Right cardiac atrium (tissue), 5 donors: ENCODE measurements at regions not wholly inside any gene's neighbourhood (a gene's known extent, or its start where the extent isn't known, plus 50 kb on each side); places are given as distances from the start of the nearest gene placed in this dataset.

Source experiments
- ATAC-seq, 2 donors: fragments of 200-7000 bp; cut with Tn5 transposase; one replicate each; pipeline versions ENCODE4 v1.8.0 to v1.9.1; 2020; ENCODE audit warnings: moderate library complexity in 2 of 2, mild to moderate bottlenecking in 1 of 2
- DNase-seq, 3 donors: peaks; one replicate each; pipeline ENCODE4 v3.0.0-alpha.2; 2020
- H3K27ac ChIP-seq: one replicate; pipeline ENCODE4 v1.5.1; 2013; ENCODE audit warnings: mild to moderate bottlenecking, low read length, control low read depth, moderate library complexity
- H3K27me3 ChIP-seq: one replicate; pipeline ENCODE4 v1.6.1; 2013; ENCODE audit not compliant: control insufficient read depth, insufficient read depth
- H3K4me1 ChIP-seq: one replicate; pipeline ENCODE4 v1.6.1; 2013; ENCODE audit warnings: low read length; ENCODE audit not compliant: control insufficient read depth, insufficient read depth
- H3K4me3 ChIP-seq: one replicate; pipeline ENCODE4 v1.5.1; 2013; ENCODE audit warnings: low read length, control low read depth
- H3K9me3 ChIP-seq: one replicate; pipeline ENCODE4 v1.6.1; 2013; ENCODE audit warnings: low read length; ENCODE audit not compliant: control insufficient read depth
- WGBS: extraction: QIAGEN DNeasy Blood & Tissue Kit; methylation state at CpG from one replicate; pipeline ENCODE4 v1.1.7; 2013; 5-methylcytosine and 5-hydroxymethylcytosine counted together
- intact Hi-C, 4 donors: fragments of 100-400 bp; cut with DNase I; formaldehyde crosslinking; loops; one replicate each; pipeline versions ENCODE4 v1.11.0 to v1.14.0; 2022 to 2023
- donor health status: healthy with polysubstance abuse.
- donor health status: DM: no; HTN: yes; CAD: no.
- donor health status: DM: no; HTN: no; CAD: no.
- donor health status: DM: no; HTN: yes; CAD: no; lungs with severe emphysema.
- donor health status: DM: yes; HTN: yes; CAD: no.

DNA sequence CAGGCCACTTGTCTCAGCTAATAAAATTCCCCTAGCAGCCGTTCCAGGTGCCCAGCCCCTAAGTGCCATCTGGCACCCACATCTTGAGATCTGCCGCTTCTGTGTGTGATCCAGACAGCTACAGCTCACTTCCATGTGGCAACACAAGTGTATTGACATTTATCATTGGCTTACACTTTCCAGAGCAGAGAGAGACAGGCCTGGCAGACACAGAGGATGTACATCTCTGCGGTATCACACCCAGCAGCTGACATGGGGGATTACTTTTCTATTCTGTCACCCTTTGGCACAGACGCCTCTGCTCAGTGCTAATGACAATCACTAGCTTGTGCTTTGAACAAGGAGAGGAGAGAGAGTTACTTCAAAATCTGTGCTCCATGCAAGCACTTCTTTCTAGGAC is 195.9 kb downstream of the KDR start:
- peak; percentile 66 to 82 for ATAC-seq
- DNase-seq: no peak
- H3K4me3 ChIP-seq: no peak overlapping the region
- H3K27me3 ChIP-seq: no peaks in the 10 kb centered on the region
- peaks cover 4% of the 10 kb centered on the region for H3K4me1 ChIP-seq
- H3K27ac ChIP-seq: peak overlapping the region; percentile 51
- WGBS: 26% methylated on average over 4 of the region's 4 CpGs
- H3K9me3 ChIP-seq: no peaks in the 10 kb centered on the region
- intact Hi-C loops: no loop called here

DNA sequence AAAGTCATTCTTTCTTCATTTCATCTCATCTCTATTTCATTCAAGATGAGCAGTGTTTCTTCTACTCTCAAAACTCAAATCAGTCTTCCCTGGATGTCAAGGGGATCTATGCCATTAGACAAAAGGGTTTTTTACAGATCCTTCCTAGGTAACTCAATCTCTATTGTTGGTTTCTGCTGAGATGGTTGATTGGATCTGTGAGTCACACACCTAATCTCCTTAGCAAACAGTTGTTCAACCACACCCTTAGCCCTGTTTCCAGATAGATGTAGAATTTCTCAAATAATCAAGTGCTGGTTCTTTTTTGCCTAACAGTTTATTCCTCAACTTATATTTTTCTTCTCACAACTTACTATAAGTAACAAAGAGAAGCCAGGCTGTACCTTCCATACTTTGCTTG is 200.5 kb downstream of the KDR start:
- ATAC-seq (no peak), DNase-seq (no peak)
- Histone ChIP-seq H3K4me1 (peaks cover 4% of the 10 kb centered on the region), H3K27ac (no peak overlapping the region), H3K9me3 (no peaks in the 10 kb centered on the region), H3K4me3 (no peak overlapping the region), H3K27me3 (no peaks in the 10 kb centered on the region)
- intact Hi-C loops: no loop called here

DNA sequence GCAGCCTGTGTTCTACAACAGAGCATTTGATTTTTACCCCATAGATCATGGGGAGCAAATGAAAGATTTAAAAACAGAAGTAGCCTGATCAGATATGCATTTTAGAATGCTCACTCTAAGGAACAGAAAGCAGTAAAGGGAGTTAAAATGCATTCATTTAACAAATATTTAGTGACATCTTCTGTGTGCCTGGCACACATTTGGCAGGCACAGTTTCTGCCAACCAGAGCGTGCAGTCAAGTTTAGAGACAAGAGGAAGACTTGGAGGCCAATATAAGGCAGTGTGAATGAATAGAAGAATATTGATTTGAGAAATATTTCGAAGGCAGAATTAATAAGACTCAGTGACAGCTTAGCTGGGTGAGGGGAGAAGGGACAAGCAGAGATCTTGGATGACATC is 210.1 kb downstream of the KDR start:
- intact Hi-C loops: no loop called here
- 86% methylated on average over 2 of the region's 2 CpGs for WGBS
- H3K4me1 ChIP-seq: peaks cover 11% of the 10 kb centered on the region

DNA sequence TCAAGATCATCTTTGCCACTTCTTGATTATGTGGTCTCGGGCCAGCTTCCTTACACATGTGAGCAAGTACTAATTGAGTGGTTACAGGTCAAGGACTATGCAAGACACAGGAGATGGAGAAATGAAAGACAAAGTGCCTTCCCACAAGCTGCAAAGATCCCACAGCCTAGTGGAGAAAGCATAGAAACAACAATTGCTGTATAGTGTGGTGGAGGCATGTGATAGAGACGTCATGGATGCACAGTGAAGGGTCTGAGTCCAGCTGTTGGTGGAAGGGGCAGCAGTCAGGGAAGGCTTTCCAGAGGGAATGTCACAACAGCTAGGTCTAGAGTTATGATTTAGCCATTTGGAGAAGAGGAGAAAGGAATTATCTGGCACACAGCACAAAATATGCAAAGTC is 210.6 kb downstream of the KDR start:
- H3K27ac ChIP-seq: no peak overlapping the region
- H3K9me3 ChIP-seq: no peaks in the 10 kb centered on the region
- WGBS: 67% methylated on average over 2 of the region's 2 CpGs
- DNase-seq: no peak
- no peak for ATAC-seq
- H3K4me3 ChIP-seq: no peak overlapping the region
- H3K27me3 ChIP-seq: no peaks in the 10 kb centered on the region
- intact Hi-C loops: no loop called here
- peaks cover 11% of the 10 kb centered on the region for H3K4me1 ChIP-seq

More for the DNA sequence above, 210.1 kb downstream of the KDR start:
- no peak for DNase-seq
- H3K27me3 ChIP-seq: no peaks in the 10 kb centered on the region
- ATAC-seq: no peak
- no peaks in the 10 kb centered on the region for H3K9me3 ChIP-seq
- H3K4me3 ChIP-seq: no peak overlapping the region
- H3K27ac ChIP-seq: no peak overlapping the region

DNA sequence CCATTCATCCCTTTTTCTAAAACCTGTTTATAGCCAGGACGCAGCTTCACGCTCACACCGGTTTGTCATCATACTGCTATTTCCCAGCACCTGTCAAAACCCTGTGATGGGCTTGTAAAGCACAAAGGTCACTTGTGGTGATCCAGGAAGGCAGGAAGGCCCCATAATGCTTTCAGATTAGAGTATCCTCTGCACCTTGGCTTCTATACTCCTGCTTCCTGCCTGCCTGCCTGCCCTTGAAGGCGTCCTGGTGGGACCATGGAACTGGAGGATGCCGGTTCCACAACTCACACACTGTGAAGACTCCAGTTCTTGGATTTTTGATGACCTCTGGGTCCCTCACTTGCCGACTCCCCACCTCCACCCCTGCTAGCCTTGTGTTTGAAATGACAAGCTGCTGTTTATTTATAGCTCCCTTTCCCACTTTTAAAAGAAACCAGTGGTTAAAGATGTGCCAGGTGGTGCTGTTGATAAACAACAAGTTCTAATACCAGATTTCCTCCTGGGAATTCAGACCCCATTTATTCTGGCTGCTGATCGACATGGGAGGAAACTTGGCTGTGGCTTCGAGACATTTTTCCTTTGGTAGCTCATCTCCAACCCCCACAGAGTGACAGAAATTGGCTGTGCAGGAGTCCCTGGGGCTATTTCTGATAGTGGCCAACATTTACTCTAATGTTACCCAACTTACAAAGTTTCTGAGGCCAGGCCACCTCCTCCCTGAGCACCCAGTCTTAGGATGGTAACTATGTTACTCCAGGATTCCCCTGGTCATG is 211.5 kb downstream of the KDR start:
- 40% methylated on average over 8 of the region's 8 CpGs for WGBS
- Histone ChIP-seq H3K4me1 (peaks cover 11% of the 10 kb centered on the region), H3K27me3 (no peaks in the 10 kb centered on the region), H3K9me3 (no peaks in the 10 kb centered on the region), H3K4me3 (no peak overlapping the region), H3K27ac (no peak overlapping the region)
- DNase-seq: peak in 2 of 3 donors; percentile 25 to 58
- ATAC-seq: peak; percentile 54 to 79
- intact Hi-C loops: no loop called here

DNA sequence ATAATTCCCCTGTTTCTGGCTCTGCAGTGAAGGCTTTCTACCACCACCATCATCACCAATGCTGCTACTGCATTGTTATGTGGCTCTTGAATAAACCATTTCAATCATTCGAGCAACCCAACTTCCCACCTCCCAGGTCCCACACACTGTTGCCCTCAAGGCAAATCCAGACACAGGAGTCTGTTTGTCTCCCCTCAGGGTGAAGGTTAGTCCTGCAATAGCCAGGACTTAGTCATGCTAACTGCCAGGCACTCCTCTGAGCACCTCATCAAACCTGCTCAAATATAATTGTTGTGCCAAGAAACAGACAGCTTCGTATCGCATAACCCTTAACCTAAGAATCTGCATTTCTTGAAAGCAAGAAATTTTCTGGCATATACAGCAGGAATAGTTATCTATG is 213.2 kb downstream of the KDR start:
- Histone ChIP-seq H3K27me3 (no peaks in the 10 kb centered on the region), H3K9me3 (no peaks in the 10 kb centered on the region), H3K27ac (no peak overlapping the region), H3K4me3 (no peak overlapping the region), H3K4me1 (peaks cover 11% of the 10 kb centered on the region)
- no peak for ATAC-seq
- no peak for DNase-seq
- intact Hi-C loops: no loop called here
- WGBS: 81% methylated on average over 3 of the region's 3 CpGs

DNA sequence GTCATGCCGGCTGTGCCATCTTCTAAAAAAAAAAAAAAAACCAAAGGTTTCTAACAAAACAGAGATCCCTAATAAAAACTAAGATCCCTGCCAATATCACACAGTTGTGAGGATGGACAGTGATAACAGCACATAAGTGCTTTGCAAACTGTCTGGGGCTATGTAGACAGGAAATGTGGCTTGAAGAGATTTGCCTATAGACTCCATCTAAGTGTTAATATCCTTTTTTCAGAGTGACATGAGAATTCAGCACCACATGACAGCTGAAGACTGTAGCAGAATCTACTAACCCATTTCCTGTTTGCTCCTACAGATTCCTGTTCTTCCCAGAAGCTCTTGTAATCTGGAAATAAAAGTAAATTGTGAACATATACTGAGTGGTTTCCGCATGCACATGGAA is 215.4 kb downstream of the KDR start:
- intact Hi-C loops: no loop called here
- no peak for ATAC-seq
- Histone ChIP-seq H3K4me1 (peaks cover 10% of the 10 kb centered on the region), H3K27ac (no peak overlapping the region), H3K9me3 (no peaks in the 10 kb centered on the region), H3K4me3 (no peak overlapping the region), H3K27me3 (no peaks in the 10 kb centered on the region)
- WGBS: 68% methylated on average over 2 of the region's 2 CpGs
- DNase-seq: no peak

DNA sequence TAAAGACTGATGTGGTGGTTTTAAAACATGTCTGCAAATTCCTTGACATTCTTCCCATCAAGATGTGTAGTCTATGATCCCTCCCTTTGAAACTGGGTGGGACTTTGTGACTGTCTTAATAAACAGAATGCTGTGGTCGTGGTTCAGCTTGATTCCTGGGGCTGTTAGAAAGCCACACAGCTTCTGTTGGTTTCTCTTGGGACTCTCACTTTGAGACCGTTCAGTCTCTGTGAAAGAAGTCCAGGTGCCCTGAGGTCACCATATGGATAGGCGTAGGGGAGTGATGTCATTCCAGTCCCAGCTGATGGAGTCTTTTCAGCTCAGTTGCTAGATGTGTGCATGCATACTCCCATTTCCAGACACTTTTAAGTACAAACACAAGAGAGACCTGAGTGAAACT is 216.6 kb downstream of the KDR start:
- no peak overlapping the region for H3K27ac ChIP-seq
- 68% methylated on average over 3 of the region's 3 CpGs for WGBS

DNA sequence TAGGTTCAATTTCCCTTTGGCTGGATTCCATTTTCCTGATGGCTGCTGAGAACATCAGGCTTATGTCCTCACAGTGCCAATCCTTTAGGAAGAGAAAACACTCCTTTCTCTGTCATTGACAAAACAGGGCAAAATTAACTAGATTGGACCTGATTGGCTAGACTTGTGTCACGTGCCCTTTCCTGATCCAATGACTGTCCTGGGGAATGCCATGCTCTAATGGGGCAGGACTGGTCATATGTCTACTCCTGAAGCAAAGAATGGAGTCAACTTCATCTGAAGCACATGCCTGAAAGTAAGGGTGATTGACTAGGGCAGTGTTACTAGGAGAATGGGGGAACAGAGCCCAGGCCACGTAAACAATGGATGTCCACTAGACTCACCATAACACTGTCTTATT is 220.4 kb downstream of the KDR start:
- H3K9me3 ChIP-seq: no peaks in the 10 kb centered on the region
- no peak overlapping the region for H3K27ac ChIP-seq
- WGBS: 83% methylated on average over 2 of the region's 2 CpGs
- intact Hi-C loops: no loop called here
- ATAC-seq (no peak), DNase-seq (no peak)
- no peak overlapping the region for H3K4me3 ChIP-seq
- H3K27me3 ChIP-seq: no peaks in the 10 kb centered on the region
- H3K4me1 ChIP-seq: no peaks in the 10 kb centered on the region

More for the DNA sequence above, 216.6 kb downstream of the KDR start:
- no peaks in the 10 kb centered on the region for H3K27me3 ChIP-seq
- H3K4me3 ChIP-seq: no peak overlapping the region
- DNase-seq (no peak), ATAC-seq (no peak)
- intact Hi-C loops: no loop called here
- H3K4me1 ChIP-seq: peaks cover 3% of the 10 kb centered on the region
- H3K9me3 ChIP-seq: no peaks in the 10 kb centered on the region

DNA sequence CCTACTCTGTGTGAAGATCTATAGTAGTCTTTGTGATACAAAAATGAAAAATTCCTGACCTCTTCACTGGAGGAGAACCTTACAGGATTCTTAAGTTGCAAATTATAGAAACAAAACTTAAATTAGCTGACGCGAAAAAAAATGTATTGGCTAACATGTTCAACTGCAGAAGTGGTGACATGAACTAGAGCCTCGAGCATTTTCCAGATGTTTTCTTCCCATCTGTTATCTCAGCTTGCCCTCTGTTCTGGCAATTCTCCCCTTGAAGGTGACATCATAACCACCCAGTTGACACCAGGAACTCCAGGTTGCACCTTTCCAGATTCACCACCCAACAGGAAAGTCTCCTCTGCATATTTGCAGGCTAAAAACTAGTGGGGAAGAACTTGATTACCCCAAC is 222.4 kb downstream of the KDR start:
- 51% methylated on average over 3 of the region's 3 CpGs for WGBS
- Histone ChIP-seq H3K27ac (no peak overlapping the region), H3K4me3 (no peak overlapping the region), H3K4me1 (no peaks in the 10 kb centered on the region), H3K9me3 (no peaks in the 10 kb centered on the region), H3K27me3 (no peaks in the 10 kb centered on the region)
- ATAC-seq: no peak
- intact Hi-C loops: no loop called here
- DNase-seq: no peak

DNA sequence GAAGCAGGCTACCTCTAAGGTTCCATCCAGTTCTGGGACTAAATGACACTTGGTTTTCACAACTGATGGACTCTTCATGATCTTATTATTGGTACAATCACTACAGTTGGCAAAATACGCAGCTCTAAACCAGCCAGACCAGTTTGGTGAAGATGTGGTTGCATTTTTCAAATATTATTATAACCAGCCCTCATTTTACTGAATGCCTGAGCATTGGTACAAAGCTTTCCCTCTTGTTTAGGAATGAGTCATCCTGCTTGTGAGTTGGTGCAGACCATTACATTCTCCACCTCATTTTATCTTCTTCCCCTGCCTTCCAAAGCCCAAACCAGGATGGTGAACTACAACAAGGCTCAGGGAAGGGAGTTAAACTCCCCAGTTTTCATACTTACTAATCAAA is 223.1 kb downstream of the KDR start:
- H3K4me1 ChIP-seq: no peaks in the 10 kb centered on the region
- no peak for DNase-seq
- H3K4me3 ChIP-seq: no peak overlapping the region
- WGBS: 87% methylated on average over 1 of the region's 1 CpG
- ATAC-seq: no peak
- no peaks in the 10 kb centered on the region for H3K9me3 ChIP-seq
- H3K27ac ChIP-seq: no peak overlapping the region
- H3K27me3 ChIP-seq: no peaks in the 10 kb centered on the region
- intact Hi-C loops: no loop called here

DNA sequence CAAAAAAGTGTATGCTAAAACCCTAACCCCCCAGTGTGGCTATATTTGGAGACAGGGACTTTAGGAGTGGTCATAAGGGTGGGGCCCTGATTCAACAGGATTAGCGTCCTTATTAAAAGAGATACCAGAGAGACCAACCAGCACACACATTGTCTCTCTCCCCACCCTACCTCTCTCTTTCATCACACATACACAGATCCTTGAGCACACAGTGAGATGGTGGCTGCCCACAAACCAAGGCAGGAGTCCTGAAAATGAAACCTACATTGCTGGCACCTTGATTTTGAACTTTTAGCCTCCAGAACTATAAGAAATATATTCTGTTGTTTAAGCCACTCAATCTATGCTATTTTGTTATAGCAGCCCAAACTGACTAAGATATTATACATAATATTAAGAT is 224.2 kb downstream of the KDR start:
- intact Hi-C loops: no loop called here
- H3K9me3 ChIP-seq: no peaks in the 10 kb centered on the region
- no peak overlapping the region for H3K27ac ChIP-seq
- no peak for ATAC-seq
- H3K4me3 ChIP-seq: no peak overlapping the region
- no peaks in the 10 kb centered on the region for H3K27me3 ChIP-seq
- no peaks in the 10 kb centered on the region for H3K4me1 ChIP-seq
- no peak for DNase-seq
- WGBS: 92% methylated on average over 1 of the region's 1 CpG
